ENCODE measurements at regions not wholly inside any gene's neighbourhood (a gene's known extent, or its start where the extent isn't known, plus 50 kb on each side); places are given as distances from the start of the nearest gene placed in this dataset.

DNA sequence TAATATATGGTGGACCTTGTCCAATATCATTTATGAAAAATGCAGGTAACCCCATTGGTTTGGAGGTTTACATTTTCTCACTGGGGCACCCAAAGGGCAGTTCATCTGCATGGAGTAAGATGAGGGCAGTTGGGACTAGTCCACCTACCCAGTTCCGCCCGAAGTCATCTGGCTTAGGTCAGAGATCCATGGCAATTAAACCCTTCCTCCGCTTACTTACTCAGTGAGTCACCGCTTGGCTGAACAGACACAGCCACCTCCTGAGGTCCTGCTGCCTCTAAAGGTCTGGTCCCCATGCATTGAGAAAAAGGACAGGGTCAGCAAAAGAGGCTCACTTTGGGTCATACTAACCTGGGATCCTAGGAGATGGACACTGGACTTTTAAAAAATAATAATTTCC lies 102.9 kb upstream of the PRL start:
- H3K27ac ChIP-seq (ENCODE audit: low read depth, low read length): no peak overlapping the region
- H3K4me1 ChIP-seq (ENCODE audit: control insufficient read depth in 1 of 2, insufficient read depth in 2 of 2, low read length in 2 of 2): no peaks in the 10 kb centered on the region; a peak in 1 of 4 replicates
- no peak overlapping the region for H3K4me2 ChIP-seq (ENCODE audit: low read length)
- intact Hi-C loops (cut with micrococcal nuclease): no loop called here
- no peak overlapping the region for H3K9ac ChIP-seq (ENCODE audit: low read length)
- DNase-seq (ENCODE audit: low read depth, low spot score): no peak
- ChIA-PET CTCF (no interaction called here), POLR2A (no interaction called here), RAD21 (ENCODE audit: low non-redundant PET in 1 of 2, low total read pairs in 2 of 2, uncharacterized antibody in 2 of 2, unreplicated experiment in 2 of 2) (no interaction called here)
- TF ChIP-seq EZH2 (IDR thresholded peaks at IDR 0.05): no peak
- TF ChIP-seq POLR2AphosphoS5 (IDR thresholded peaks at IDR 0.05; ENCODE audit: low read depth, low read length): no peak
- no peaks in the 10 kb centered on the region for H3K9me3 ChIP-seq (ENCODE audit: control insufficient read depth in 1 of 2, insufficient read depth in 1 of 2, low read depth in 1 of 2, low read length in 2 of 2)
- H3K79me2 ChIP-seq (ENCODE audit: insufficient read depth, low read length): no peaks in the 10 kb centered on the region
- H2AFZ ChIP-seq (ENCODE audit: low read depth, low read length, poor library complexity, severe bottlenecking): no peak overlapping the region
- no TSS peak for BruUV-seq (replicated peaks)
- H3K9me2 ChIP-seq (ENCODE audit: insufficient read depth): no peaks in the 10 kb centered on the region
- no peak for ATAC-seq
- no peak overlapping the region for H3K4me3 ChIP-seq (replicated peaks in 1 of 2; ENCODE audit: low read depth in 1 of 2, low read length in 2 of 2)
- no peaks in the 10 kb centered on the region for H3K27me3 ChIP-seq (ENCODE audit: insufficient read depth, low read length)
- H3K36me3 ChIP-seq (ENCODE audit: control insufficient read depth in 1 of 2, insufficient read depth in 2 of 2, low read length in 2 of 2): no peaks in the 10 kb centered on the region
- no peaks in the 10 kb centered on the region for H4K20me1 ChIP-seq (ENCODE audit: insufficient read depth)

DNA sequence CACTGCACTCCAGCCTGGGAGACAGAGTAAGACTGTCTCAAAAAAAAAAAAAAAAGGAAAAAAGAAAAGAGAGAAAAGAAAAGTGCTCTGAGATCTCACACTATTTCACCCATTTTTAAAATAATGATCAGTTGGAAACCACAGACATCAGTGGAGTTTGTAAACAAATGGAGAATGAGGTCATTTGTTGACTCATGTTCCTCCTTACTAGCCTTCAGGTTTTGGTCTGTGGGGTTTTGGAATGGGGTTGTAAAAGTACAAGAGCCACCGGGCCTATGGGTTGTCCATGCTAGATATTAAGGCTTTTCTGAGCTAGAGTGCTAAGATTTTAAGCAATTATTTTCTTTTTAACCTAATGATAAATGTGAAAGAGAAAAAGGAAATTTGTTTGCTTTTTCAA lies 104.4 kb upstream of the PRL start:
- RAD21 ChIA-PET (ENCODE audit: low non-redundant PET in 1 of 2, low total read pairs in 2 of 2, uncharacterized antibody in 2 of 2, unreplicated experiment in 2 of 2): no interaction called here
- POLR2A ChIA-PET: no interaction called here
- Histone ChIP-seq H3K9me3 (ENCODE audit: control insufficient read depth in 1 of 2, insufficient read depth in 1 of 2, low read depth in 1 of 2, low read length in 2 of 2) (no peaks in the 10 kb centered on the region), H3K79me2 (ENCODE audit: insufficient read depth, low read length) (no peaks in the 10 kb centered on the region), H3K9ac (ENCODE audit: low read length) (no peak overlapping the region), H3K27me3 (ENCODE audit: insufficient read depth, low read length) (no peaks in the 10 kb centered on the region), H3K36me3 (ENCODE audit: control insufficient read depth in 1 of 2, insufficient read depth in 2 of 2, low read length in 2 of 2) (no peaks in the 10 kb centered on the region), H3K4me2 (ENCODE audit: low read length) (no peak overlapping the region), H3K9me2 (ENCODE audit: insufficient read depth) (no peaks in the 10 kb centered on the region), H3K4me1 (ENCODE audit: control insufficient read depth in 1 of 2, insufficient read depth in 2 of 2, low read length in 2 of 2) (no peaks in the 10 kb centered on the region; a peak in 1 of 4 replicates), H4K20me1 (ENCODE audit: insufficient read depth) (no peaks in the 10 kb centered on the region), H3K27ac (ENCODE audit: low read depth, low read length) (no peak overlapping the region), H2AFZ (ENCODE audit: low read depth, low read length, poor library complexity, severe bottlenecking) (no peak overlapping the region), H3K4me3 (replicated peaks in 1 of 2; ENCODE audit: low read depth in 1 of 2, low read length in 2 of 2) (no peak overlapping the region)
- no TSS peak for BruUV-seq (replicated peaks)
- ATAC-seq (no peak), DNase-seq (ENCODE audit: low read depth, low spot score) (no peak)
- TF ChIP-seq EGR1 (IDR thresholded peaks at IDR 0.05; ENCODE audit: low read depth) (no peak), ZNF274 (IDR thresholded peaks at IDR 0.05; ENCODE audit: low read depth, low read length) (no peak), EZH2phosphoT487 (IDR thresholded peaks at IDR 0.05; ENCODE audit: borderline replicate concordance) (no peak), POLR2AphosphoS5 (IDR thresholded peaks at IDR 0.05; ENCODE audit: low read depth, low read length) (no peak)
- CTCF ChIA-PET: no interaction called here
- intact Hi-C loops (cut with micrococcal nuclease): loop anchor here (1.0 kb wide), 1 partner anchor 9 kb away; no protein-coding TSS in a partner anchor

Measured in HCT116 (cell line).